Body of pancreas (tissue), 4 donors: ENCODE measurements at regions not wholly inside any gene's neighbourhood (a gene's known extent, or its start where the extent isn't known, plus 50 kb on each side); places are given as distances from the start of the nearest gene placed in this dataset.

ENCODE experiments used
- POLR2A ChIP-seq, 3 donors: fragments of 450-650 bp; IDR thresholded peaks; one replicate each; pipeline ENCODE4 v1.6.1; 2016; ENCODE audit warnings: antibody characterized with exemption in 3 of 3, mild to moderate bottlenecking in 2 of 3
- TF ChIP-seq, protein P1 (sequence below), 7 experiments: fragments of 450-650 bp in 4 of 7; fragments of 200-600 bp in 3 of 7; sonication (generic) in 3 of 7; IDR thresholded peaks; one replicate each; pipeline ENCODE4 v1.5.1; 2016 to 2019; ENCODE audit warnings: antibody characterized with exemption in 7 of 7

DNA sequence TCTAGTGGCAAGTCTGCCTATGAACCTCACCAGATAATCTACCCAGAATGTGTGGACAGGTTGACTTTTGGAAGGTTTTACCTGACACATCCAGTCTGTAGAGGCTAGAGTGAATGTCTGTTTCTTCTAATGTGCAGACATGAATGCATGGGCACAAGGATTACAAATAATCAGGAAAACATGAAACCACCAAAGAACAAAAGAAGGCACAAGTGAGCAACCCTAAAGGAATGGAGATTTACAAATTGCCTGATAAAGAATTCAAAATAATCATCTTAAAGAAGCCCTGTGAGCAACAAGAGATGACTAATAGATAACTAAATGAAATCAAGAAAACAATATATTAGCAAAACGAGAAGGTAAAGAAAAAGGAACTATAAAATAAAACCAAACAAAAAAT is 876.1 kb upstream of the ADGRB3 start:
- TF ChIP-seq, protein P1, sequence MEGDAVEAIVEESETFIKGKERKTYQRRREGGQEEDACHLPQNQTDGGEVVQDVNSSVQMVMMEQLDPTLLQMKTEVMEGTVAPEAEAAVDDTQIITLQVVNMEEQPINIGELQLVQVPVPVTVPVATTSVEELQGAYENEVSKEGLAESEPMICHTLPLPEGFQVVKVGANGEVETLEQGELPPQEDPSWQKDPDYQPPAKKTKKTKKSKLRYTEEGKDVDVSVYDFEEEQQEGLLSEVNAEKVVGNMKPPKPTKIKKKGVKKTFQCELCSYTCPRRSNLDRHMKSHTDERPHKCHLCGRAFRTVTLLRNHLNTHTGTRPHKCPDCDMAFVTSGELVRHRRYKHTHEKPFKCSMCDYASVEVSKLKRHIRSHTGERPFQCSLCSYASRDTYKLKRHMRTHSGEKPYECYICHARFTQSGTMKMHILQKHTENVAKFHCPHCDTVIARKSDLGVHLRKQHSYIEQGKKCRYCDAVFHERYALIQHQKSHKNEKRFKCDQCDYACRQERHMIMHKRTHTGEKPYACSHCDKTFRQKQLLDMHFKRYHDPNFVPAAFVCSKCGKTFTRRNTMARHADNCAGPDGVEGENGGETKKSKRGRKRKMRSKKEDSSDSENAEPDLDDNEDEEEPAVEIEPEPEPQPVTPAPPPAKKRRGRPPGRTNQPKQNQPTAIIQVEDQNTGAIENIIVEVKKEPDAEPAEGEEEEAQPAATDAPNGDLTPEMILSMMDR (IDR thresholded peaks at IDR 0.05), result no peak
- TF ChIP-seq POLR2A (IDR thresholded peaks at IDR 0.05), result no peak
